ENCODE measurements at regions not wholly inside any gene's neighbourhood (a gene's known extent, or its start where the extent isn't known, plus 50 kb on each side); places are given as distances from the start of the nearest gene placed in this dataset.

- intact Hi-C loops (cut with micrococcal nuclease) = no loop called here
- Histone ChIP-seq H3K79me2 (ENCODE audit: low read length) (no peaks in the 10 kb centered on the region), H4K20me1 (ENCODE audit: low read length) (no peaks in the 10 kb centered on the region), H2AFZ (ENCODE audit: low read length) (no peak overlapping the region), H3K9ac (ENCODE audit: low read length) (no peak overlapping the region), H3F3A (ENCODE audit: low read length, unreplicated experiment) (no peaks in the 10 kb centered on the region), H3K36me3 (ENCODE audit: low read depth, low read length) (no peaks in the 10 kb centered on the region), H3K9me2 (replicated peaks; ENCODE audit: low read length) (no peaks in the 10 kb centered on the region), H3K4me2 (ENCODE audit: low read length) (no peak overlapping the region), H3K27me3 (ENCODE audit: low read length) (no peaks in the 10 kb centered on the region), H3K4me1 (ENCODE audit: insufficient read depth, low read length) (no peaks in the 10 kb centered on the region), H3K9me3 (ENCODE audit: low read length) (no peaks in the 10 kb centered on the region), H3K4me3 (ENCODE audit: low read length) (no peak overlapping the region), H3K27ac (ENCODE audit: low read length) (no peak overlapping the region)
- ChIA-PET CTCF (no interaction called here), POLR2A (ENCODE audit: unreplicated experiment) (no interaction called here)
- TF ChIP-seq EZH2 (IDR thresholded peaks at IDR 0.05; ENCODE audit: low read length, unreplicated experiment) (no peak), EZH2phosphoT487 (IDR thresholded peaks at IDR 0.05; ENCODE audit: borderline replicate concordance, low read length) (no peak), CTCF (conservative IDR thresholded peaks at IDR 0.05; ENCODE audit: low read depth, low read length) (no peak)
- ATAC-seq (no peak), DNase-seq (no peak)
- BruUV-seq (replicated peaks) = no TSS peak
Measured at GRCh38 chr10:27607591-27607990, 103.5 kb downstream of the RAB18 start.

GRCh38 chr10:27611236-27611635, 107.1 kb downstream of the RAB18 start:
- DNase-seq (peak; percentile 14), ATAC-seq (no peak)
- no peaks in the 10 kb centered on the region for H3K79me2 ChIP-seq (ENCODE audit: low read length)
- H3K9me2 ChIP-seq (replicated peaks; ENCODE audit: low read length) = no peaks in the 10 kb centered on the region
- H3K9me3 ChIP-seq (ENCODE audit: low read length) = no peaks in the 10 kb centered on the region
- intact Hi-C loops (cut with micrococcal nuclease) = no loop called here
- H3K36me3 ChIP-seq (ENCODE audit: low read depth, low read length) = no peaks in the 10 kb centered on the region
- H3K4me1 ChIP-seq (ENCODE audit: insufficient read depth, low read length) = no peaks in the 10 kb centered on the region
- CTCF ChIA-PET = no interaction called here
- no peak overlapping the region for H3K9ac ChIP-seq (ENCODE audit: low read length)
- no peak overlapping the region for H3K27ac ChIP-seq (ENCODE audit: low read length)
- H3K27me3 ChIP-seq (ENCODE audit: low read length) = peaks cover 11% of the 10 kb centered on the region
- H2AFZ ChIP-seq (ENCODE audit: low read length) = no peak overlapping the region
- H3K4me3 ChIP-seq (ENCODE audit: low read length) = no peak overlapping the region
- no peak overlapping the region for H3K4me2 ChIP-seq (ENCODE audit: low read length)
- POLR2A ChIA-PET (ENCODE audit: unreplicated experiment) = no interaction called here
- TF ChIP-seq EZH2 (IDR thresholded peaks at IDR 0.05; ENCODE audit: low read length, unreplicated experiment) (no peak), EZH2phosphoT487 (IDR thresholded peaks at IDR 0.05; ENCODE audit: borderline replicate concordance, low read length) (no peak), CTCF (conservative IDR thresholded peaks at IDR 0.05; ENCODE audit: low read depth, low read length) (no peak)
- BruUV-seq (replicated peaks) = no TSS peak
- no peaks in the 10 kb centered on the region for H3F3A ChIP-seq (ENCODE audit: low read length, unreplicated experiment)
- no peaks in the 10 kb centered on the region for H4K20me1 ChIP-seq (ENCODE audit: low read length)

GRCh38 chr10:27611744-27612550, 107.8 kb downstream of the RAB18 start:
- intact Hi-C loops (cut with micrococcal nuclease) = no loop called here
- Histone ChIP-seq H2AFZ (ENCODE audit: low read length) (no peak overlapping the region), H3K4me1 (ENCODE audit: insufficient read depth, low read length) (no peaks in the 10 kb centered on the region), H3K9me2 (replicated peaks; ENCODE audit: low read length) (no peaks in the 10 kb centered on the region), H3K36me3 (ENCODE audit: low read depth, low read length) (no peaks in the 10 kb centered on the region), H4K20me1 (ENCODE audit: low read length) (no peaks in the 10 kb centered on the region), H3K9me3 (ENCODE audit: low read length) (no peaks in the 10 kb centered on the region), H3K4me3 (ENCODE audit: low read length) (no peak overlapping the region), H3K4me2 (ENCODE audit: low read length) (no peak overlapping the region), H3F3A (ENCODE audit: low read length, unreplicated experiment) (no peaks in the 10 kb centered on the region), H3K9ac (ENCODE audit: low read length) (no peak overlapping the region), H3K27ac (ENCODE audit: low read length) (no peak overlapping the region), H3K79me2 (ENCODE audit: low read length) (no peaks in the 10 kb centered on the region), H3K27me3 (ENCODE audit: low read length) (peaks cover 15% of the 10 kb centered on the region)
- TF ChIP-seq EZH2phosphoT487 (IDR thresholded peaks at IDR 0.05; ENCODE audit: borderline replicate concordance, low read length) (no peak), EZH2 (IDR thresholded peaks at IDR 0.05; ENCODE audit: low read length, unreplicated experiment) (no peak), CTCF (conservative IDR thresholded peaks at IDR 0.05; ENCODE audit: low read depth, low read length) (no peak)
- ATAC-seq (no peak), DNase-seq (no peak)
- CTCF ChIA-PET = no interaction called here
- no TSS peak for BruUV-seq (replicated peaks)
- POLR2A ChIA-PET (ENCODE audit: unreplicated experiment) = no interaction called here
